Panc1 (cell line): ENCODE measurements at regions not wholly inside any gene's neighbourhood (a gene's known extent, or its start where the extent isn't known, plus 50 kb on each side); places are given as distances from the start of the nearest gene placed in this dataset.

Experiments
- ATAC-seq: fragments of 200-7000 bp; cut with Tn5 transposase; 2 replicates; pipeline ENCODE4 v1.9.1; 2020; ENCODE audit warnings: mild to moderate bottlenecking, moderate library complexity
- BruUV-seq: library from RNA; stranded (reverse); fragments of 400-500 nt; replicated peaks from 2 replicates; lab custom pipeline; 2021; lab: Mats Ljungman, UMichigan
- CTCF ChIA-PET: fragments of 300-600 bp; sonication (Branson Sonifier 250); formaldehyde crosslinking; loops from one replicate; lab custom pipeline; 2022; ENCODE audit warnings: antibody characterized with exemption; lab: Charles Lee
- POLR2A ChIA-PET: fragments of 300-600 bp; sonication (Branson Sonifier 250); formaldehyde crosslinking; loops from one replicate; lab custom pipeline; 2022; ENCODE audit warnings: antibody characterized with exemption; lab: Charles Lee
- DNase-seq: peaks from one replicate; pipeline ENCODE4 v3.0.0-alpha.2; 2010; ENCODE audit warnings: low read depth, low spot score
- H3K27ac ChIP-seq: 2 replicates; pipeline ENCODE4 v1.5.1; 2011; ENCODE audit warnings: mild to moderate bottlenecking, low read length, inconsistent platforms
- H3K27me3 ChIP-seq: fragments of 200-500 bp; sonication (Bioruptor generic); 2 replicates; pipeline ENCODE4 v1.6.0; 2014; ENCODE audit warnings: low read length, inconsistent platforms; ENCODE audit not compliant: control insufficient read depth, insufficient read depth
- H3K36me3 ChIP-seq: fragments of 200-500 bp; sonication (Bioruptor generic); 2 replicates; pipeline ENCODE4 v1.5.1; 2014; ENCODE audit warnings: inconsistent platforms, mild to moderate bottlenecking, low read length, moderate library complexity; ENCODE audit not compliant: control insufficient read depth, insufficient read depth
- H3K4me1 ChIP-seq: 2 replicates; pipeline ENCODE4 v1.5.1; 2011; ENCODE audit warnings: inconsistent platforms, mild to moderate bottlenecking, low read length, moderate library complexity; ENCODE audit not compliant: control insufficient read depth, insufficient read depth
- H3K4me3 ChIP-seq, 2 experiments: 2 replicates each; pipeline ENCODE4 v1.5.1; 2011 to 2012; ENCODE audit warnings: low read depth in 2 of 2, low read length in 2 of 2, mild to moderate bottlenecking in 2 of 2, inconsistent platforms in 1 of 2, moderate library complexity in 1 of 2
- H3K9me3 ChIP-seq: fragments of 200-500 bp; sonication (Bioruptor generic); 2 replicates; pipeline ENCODE4 v1.5.1; 2014; ENCODE audit warnings: low read depth, mild to moderate bottlenecking, inconsistent platforms, low read length, moderate library complexity; ENCODE audit not compliant: control insufficient read depth, insufficient read depth
- CTCF ChIP-seq: fragments of 450-650 bp; IDR thresholded peaks from 2 replicates; pipeline ENCODE4 v1.5.1; 2017; ENCODE audit warnings: mild to moderate bottlenecking
- POLR2AphosphoS5 ChIP-seq: IDR thresholded peaks from 2 replicates; pipeline ENCODE4 v1.6.1; 2012; ENCODE audit warnings: mild to moderate bottlenecking, low read depth, low read length, moderate library complexity
- SIN3A ChIP-seq: IDR thresholded peaks from 2 replicates; pipeline ENCODE4 v1.6.1; 2012; ENCODE audit warnings: low read depth, mild to moderate bottlenecking, low read length, moderate library complexity, borderline replicate concordance; ENCODE audit not compliant: insufficient read depth
- TCF7L2 ChIP-seq: IDR thresholded peaks from 2 replicates; pipeline ENCODE4 v1.6.1; 2011; ENCODE audit warnings: mild to moderate bottlenecking, low read depth, low read length, inconsistent platforms
- in situ Hi-C: cut with HindIII; loops from 2 replicates; pipeline ENCODE4 v1.10.0; 2016; ENCODE audit warnings: low sequenced_read_pairs, low pct_unique_long_range_greater_than_20kb
- intact Hi-C: fragments of 100-400 bp; cut with micrococcal nuclease; formaldehyde crosslinking; loops from one replicate; pipeline ENCODE4 v1.10.0; 2022; ENCODE audit not compliant: unreplicated experiment
- TF ChIP-seq, protein P1 (sequence below), 2 experiments: IDR thresholded peaks; 2 replicates each; pipeline ENCODE4 v1.6.1; 2011 to 2012; ENCODE audit warnings: low read depth in 2 of 2, control low read depth in 1 of 2, low read length in 1 of 2, mild to moderate bottlenecking in 1 of 2, moderate library complexity in 1 of 2; ENCODE audit not compliant: insufficient read depth in 1 of 2

DNA sequence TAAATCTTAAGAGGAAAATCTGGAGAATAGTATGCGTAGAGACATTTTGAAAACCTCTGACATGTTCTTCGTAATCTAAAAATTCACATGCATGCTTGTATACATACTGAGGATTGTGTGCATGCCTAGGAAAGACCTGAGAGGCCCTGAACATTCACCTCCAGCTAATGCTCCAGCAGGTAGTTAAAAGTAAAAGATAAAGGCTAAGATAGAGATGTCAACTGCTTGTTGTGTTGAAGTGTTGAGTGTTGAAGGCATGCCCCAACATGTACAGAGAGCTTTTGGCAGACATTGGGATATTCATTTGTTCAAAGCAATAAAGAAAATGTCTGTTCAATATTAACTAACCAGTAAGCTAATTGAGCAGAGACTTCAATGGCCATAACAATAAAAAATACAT, 118.6 kb upstream of the SYT1 start:
- no peak for DNase-seq
- no peaks in the 10 kb centered on the region for H3K36me3 ChIP-seq
- BruUV-seq: no TSS peak
- ChIA-PET CTCF (no interaction called here), POLR2A (no interaction called here)
- no peaks in the 10 kb centered on the region for H3K27me3 ChIP-seq
- no peak overlapping the region for H3K4me3 ChIP-seq
- no peak overlapping the region for H3K27ac ChIP-seq
- TF ChIP-seq CTCF (no peak), SIN3A (no peak), TCF7L2 (no peak), POLR2AphosphoS5 (no peak)
- TF ChIP-seq, protein P1, sequence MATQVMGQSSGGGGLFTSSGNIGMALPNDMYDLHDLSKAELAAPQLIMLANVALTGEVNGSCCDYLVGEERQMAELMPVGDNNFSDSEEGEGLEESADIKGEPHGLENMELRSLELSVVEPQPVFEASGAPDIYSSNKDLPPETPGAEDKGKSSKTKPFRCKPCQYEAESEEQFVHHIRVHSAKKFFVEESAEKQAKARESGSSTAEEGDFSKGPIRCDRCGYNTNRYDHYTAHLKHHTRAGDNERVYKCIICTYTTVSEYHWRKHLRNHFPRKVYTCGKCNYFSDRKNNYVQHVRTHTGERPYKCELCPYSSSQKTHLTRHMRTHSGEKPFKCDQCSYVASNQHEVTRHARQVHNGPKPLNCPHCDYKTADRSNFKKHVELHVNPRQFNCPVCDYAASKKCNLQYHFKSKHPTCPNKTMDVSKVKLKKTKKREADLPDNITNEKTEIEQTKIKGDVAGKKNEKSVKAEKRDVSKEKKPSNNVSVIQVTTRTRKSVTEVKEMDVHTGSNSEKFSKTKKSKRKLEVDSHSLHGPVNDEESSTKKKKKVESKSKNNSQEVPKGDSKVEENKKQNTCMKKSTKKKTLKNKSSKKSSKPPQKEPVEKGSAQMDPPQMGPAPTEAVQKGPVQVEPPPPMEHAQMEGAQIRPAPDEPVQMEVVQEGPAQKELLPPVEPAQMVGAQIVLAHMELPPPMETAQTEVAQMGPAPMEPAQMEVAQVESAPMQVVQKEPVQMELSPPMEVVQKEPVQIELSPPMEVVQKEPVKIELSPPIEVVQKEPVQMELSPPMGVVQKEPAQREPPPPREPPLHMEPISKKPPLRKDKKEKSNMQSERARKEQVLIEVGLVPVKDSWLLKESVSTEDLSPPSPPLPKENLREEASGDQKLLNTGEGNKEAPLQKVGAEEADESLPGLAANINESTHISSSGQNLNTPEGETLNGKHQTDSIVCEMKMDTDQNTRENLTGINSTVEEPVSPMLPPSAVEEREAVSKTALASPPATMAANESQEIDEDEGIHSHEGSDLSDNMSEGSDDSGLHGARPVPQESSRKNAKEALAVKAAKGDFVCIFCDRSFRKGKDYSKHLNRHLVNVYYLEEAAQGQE (IDR thresholded peaks at IDR 0.05; ENCODE audit: insufficient read depth in 1 of 2, low read depth in 2 of 2, low read length in 1 of 2): no peak
- no peaks in the 10 kb centered on the region for H3K9me3 ChIP-seq
- intact Hi-C loops: no loop called here
- no peaks in the 10 kb centered on the region for H3K4me1 ChIP-seq
- in situ Hi-C loops: no loop called here
- no peak for ATAC-seq

DNA sequence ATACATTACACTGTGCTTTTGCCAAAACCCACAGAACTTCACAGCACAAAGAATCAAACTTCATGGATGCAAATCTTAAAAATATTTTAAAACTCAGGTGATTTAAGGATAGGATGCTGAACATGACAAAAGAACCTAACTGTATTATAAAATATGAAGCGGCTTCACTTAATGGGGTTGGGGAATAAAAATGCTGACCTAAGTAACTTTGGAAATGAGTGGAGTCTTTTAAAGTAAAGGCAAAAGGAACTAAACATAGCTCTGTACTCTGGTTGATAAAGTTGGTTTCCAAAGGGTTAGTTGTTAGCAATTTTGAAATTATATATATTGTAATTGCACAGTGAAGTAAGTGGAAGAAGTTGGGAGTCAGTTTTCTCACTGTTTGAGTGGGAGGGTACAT, 111.5 kb upstream of the SYT1 start:
- Histone ChIP-seq H3K9me3 (no peaks in the 10 kb centered on the region), H3K4me3 (no peak overlapping the region), H3K4me1 (no peaks in the 10 kb centered on the region), H3K27me3 (no peaks in the 10 kb centered on the region), H3K27ac (no peak overlapping the region), H3K36me3 (no peaks in the 10 kb centered on the region)
- no peak for TF ChIP-seq POLR2AphosphoS5
- TF ChIP-seq, protein P1 (IDR thresholded peaks at IDR 0.05; ENCODE audit: insufficient read depth in 1 of 2, low read depth in 2 of 2, low read length in 1 of 2): no peak
- no peak for TF ChIP-seq SIN3A
- TF ChIP-seq TCF7L2: no peak
- TF ChIP-seq CTCF: no peak
- no TSS peak for BruUV-seq
- ATAC-seq (no peak), DNase-seq (no peak)
- in situ Hi-C loops: no loop called here
- intact Hi-C loops: no loop called here
- POLR2A ChIA-PET: no interaction called here
- CTCF ChIA-PET: no interaction called here
